HG03159 (cell line): ENCODE measurements at regions not wholly inside any gene's neighbourhood (a gene's known extent, or its start where the extent isn't known, plus 50 kb on each side); places are given as distances from the start of the nearest gene placed in this dataset.

ENCODE experiments used
- ATAC-seq: cut with Tn5 transposase; IDR thresholded peaks from one replicate; pipeline ENCODE4 v1.9.1; 2021; ENCODE audit warnings: mild to moderate bottlenecking, moderate library complexity; ENCODE audit not compliant: unreplicated experiment

- ATAC-seq = no peak
These were observed 97.7 kb upstream of the MEOX2 start for GRCh38 chr7:15783987-15784693.

DNA sequence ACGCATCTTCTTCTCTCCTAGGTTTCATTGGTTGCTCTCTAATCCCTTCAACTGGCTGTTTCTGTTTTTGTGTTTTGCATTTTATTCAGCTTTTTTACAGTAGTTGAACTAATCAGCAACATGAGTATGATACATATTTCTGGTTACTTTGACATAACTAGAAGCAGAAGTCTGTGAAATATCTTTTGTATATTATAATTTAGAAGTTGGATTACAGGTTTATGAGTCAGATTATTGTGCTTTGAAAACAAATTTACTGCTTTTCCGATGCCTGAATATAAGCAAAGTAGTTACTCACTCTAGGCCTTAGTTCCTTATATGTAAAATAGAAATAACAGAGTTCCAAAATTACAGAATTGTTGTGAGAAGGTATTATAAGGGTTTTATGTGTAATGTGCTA is 96.2 kb upstream of the MEOX2 start:
- ATAC-seq = no peak

DNA sequence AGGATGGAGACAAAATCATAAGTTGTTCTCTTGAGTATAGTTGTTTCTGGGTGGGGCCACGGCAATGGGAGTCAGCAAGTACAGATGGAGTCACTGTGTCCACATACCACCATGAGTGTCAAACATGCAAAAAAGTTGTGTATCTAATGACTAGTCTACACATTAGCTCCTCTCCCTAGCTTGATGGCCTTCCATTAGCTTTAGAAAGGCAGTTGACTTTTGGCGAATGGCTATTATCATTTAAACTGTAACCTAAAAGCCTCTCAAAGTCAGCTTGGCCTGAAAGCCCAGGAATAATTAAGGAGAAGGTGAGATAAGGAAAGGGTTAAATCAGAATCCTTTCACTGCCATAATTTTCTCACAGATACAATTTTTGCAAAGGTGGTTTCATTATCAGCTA is 95.5 kb upstream of the MEOX2 start:
- no peak for ATAC-seq

DNA sequence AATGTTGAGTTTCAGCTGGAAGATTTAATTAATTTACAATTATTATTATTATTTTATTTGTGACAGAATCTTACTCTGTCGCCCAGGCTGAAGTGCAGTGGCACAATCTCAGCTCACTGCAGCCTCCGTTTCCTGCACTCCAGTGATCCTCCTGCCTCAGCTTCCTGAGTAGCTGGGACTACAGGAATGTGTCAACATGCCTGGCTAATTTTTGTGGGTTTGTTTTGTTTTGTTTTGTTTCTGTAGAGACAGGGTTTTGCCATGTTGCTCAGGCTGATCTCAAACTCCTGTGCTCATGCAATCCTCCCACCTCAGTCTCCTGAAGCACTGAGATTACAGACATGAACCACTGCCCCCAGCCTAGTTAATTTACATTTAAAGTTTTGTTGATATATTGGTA is 93.8 kb upstream of the MEOX2 start:
- no peak for ATAC-seq

- no peak for ATAC-seq
These were observed 91.7 kb upstream of the MEOX2 start for GRCh38 chr7:15778191-15778590.

GRCh38 chr7:15765753-15766152 is 79.3 kb upstream of the MEOX2 start:
- no peak for ATAC-seq

DNA sequence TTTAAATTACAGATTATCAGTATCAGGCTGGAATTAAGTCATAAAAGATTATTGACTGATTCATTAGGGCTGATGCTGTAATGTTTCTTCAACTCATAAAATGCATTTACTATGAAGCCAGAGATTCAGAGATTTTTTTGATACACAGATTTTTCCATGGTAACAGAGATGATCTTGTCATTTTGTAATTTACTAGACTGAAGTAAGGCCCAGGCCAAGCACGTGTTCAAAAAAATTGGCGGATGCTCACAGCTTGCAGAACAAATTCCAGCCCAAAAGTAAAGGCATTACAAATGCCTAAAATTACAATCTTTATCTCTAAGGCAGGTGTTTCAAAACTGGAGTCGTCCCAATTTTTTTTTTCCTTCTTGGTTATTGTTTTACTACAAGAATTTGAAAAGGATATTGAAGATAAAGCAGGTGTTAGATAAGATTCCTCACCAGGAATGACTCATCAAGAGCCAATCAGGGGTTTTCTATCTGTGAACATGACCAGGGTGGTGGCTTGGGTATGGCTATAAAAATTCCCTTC is 78.4 kb upstream of the MEOX2 start:
- no peak for ATAC-seq

GRCh38 chr7:15764010-15764409 is 77.5 kb upstream of the MEOX2 start:
- no peak for ATAC-seq

DNA sequence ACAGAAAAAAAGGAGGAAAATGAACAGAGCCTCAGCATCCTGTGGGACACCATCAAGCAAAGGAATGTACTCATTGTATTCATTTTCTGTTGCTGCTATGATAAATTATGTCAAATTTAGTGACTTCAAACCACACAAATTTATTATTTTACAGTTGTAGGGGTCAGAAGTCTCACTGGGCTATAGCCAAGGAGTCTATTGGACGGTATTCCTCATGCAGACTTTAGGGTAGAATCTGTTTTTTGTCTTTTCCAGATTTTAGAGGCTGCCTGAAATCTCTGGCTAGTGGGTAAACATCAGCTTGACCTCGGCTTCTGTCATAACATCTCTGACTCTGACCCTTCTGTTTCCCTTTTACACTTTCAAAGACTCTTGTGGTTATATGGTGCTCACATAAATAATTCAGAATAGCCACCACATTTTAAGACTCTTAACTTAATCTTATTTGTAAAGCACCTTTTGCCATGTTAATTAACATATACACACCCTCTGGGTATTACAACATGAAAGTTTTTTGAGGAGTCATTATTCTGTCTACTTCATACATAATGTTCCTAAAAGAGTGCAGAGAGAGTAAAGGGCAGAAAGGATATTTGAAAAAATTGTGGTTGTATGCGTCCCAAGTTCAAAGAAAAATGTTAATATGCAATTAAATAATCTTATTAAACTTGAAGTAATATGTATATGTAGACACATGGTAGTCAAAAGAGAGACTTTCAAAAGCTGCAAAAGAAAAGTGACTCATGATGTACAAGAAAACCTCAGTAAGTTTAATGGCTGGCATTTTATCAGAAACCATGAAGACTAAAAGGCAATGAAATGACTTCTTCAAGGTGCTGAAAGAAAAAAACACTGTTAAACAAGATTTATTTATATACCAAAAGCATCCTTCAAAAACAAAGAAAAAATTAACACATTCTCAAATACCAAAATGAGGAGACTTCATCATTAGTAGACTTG is 70.8 kb upstream of the MEOX2 start:
- ATAC-seq = no peak

GRCh38 chr7:15755061-15755460 is 68.6 kb upstream of the MEOX2 start:
- ATAC-seq = no peak

DNA sequence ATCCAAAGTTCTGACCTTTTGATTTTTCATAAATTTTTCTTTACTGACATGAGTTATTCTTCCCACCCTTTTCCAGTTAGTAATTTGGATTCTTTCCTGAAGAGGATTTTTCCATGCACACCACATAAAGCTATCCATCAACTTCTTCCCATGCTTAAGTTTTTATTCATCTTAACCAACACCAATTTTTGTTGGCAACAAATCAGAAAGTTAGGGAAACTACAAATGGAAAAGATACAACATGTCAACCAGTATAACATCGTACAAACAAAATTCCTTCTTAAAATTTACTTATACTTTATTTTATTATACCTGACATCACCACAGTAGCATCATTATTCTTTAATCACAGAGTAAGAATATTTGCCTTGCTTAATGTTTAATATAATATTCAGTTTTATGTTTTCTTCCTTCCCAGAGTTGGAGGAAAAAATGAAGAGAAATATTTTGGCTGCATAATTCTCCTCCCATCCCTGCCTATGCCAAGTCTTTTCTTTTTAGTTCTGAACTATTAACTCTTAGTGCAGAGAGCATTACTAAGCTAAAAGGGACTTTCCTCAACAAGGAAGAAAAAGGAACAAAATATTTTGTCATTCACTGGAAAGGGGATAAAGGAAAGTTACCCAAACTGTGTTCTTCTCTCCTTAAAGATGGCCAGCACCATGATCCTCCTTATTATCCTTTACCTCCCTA is 67.5 kb upstream of the MEOX2 start:
- ATAC-seq = no peak

DNA sequence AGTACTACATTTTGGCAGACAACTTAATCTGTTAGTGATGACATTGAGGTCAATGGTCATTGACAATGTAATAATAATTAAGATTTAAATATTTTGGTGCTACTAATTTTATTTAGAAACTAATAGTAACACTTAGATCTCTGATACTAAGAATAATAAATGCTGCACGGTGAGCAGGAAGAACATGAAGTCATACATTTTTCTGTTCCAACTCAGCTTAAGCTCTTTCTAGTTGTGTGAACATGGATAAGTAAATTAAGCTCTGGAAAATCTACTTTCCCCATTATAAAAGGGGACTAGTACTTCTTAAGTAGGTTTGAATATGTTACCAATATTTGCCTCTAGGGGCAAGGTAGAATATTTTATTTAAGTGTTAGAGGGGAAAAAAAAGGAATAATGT is 65.9 kb upstream of the MEOX2 start:
- no peak for ATAC-seq

DNA sequence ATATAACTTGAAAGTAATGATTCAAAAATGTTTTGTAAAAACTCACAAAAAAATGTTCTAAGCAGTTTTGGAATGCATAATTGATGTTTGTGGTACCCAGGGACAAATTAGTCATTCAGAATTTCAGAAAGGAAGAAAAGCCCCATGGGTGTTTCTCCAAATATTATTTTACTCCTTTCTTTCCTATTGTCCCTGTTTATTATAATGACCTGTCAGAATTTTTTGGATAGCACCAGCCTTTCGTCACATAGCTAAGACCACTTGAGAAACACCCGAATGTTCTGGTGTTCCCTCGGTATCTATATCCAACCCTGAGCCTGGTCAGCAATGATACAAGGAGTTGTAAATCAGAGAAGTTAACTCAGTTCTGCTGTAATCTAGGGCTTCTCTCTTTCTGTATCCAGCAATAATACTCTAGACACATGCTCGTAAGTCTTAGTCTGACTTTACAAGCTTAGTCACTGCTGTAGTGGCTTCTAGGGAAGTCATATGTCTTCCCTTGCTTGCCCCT is 64.8 kb upstream of the MEOX2 start:
- no peak for ATAC-seq

- no peak for ATAC-seq
These were observed 64.2 kb upstream of the MEOX2 start for GRCh38 chr7:15750727-15751126.

DNA sequence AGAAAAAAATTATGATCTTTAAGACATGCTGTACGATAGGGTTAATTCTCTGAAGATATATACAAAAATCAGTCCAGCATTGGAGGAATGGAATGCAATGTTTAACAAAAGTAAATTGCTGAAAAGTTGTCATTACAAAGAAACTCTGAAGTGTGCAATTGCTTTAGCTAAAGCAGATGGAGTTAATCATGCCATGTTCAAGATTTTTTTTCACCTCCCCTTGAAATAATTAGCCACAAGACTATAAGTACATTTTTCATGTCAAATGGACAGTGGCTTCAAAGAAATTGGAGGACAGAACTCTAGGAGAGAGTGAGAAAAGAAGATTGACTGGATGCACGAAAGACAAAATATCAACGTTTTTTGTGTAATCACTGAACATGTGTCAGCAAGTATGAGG is 63.1 kb upstream of the MEOX2 start:
- ATAC-seq = no peak

DNA sequence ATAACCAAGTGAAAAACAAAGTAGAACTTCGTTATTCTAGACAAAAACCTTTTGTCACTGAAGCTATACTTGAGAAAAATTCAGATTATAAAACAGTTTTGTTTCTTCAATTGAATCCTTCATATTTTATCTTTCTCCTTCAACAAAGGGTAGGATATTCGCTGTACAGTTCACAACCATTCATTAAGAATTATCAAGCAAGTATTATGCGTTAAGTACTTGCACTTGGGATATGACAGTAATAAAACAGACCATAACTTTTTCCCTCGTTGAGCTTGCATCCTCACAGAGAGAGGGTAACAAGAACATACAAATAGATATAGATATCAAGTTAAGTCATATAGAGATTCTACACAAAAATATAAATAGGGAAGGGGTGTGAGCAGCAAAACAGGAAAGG is 61.2 kb upstream of the MEOX2 start:
- ATAC-seq = no peak

DNA sequence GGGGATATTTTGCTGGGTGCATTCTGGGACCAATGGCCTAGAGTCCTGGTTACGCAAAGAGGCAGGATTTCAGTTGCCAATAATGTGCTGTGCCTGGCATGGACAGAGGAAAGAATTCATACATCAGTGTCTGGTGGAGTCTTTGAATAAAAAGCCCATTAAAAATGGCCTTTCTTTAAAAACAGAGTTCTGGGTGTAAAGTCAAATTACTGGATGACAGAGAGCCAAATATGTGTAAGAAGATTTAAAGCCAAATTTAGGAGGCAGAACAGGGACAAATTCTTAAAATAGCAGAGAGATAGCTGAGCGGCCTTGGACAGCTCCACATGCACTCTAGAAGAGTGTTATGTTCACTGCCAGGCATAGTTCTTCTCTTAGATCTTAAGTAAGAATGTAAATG is 60.8 kb upstream of the MEOX2 start:
- ATAC-seq = no peak

DNA sequence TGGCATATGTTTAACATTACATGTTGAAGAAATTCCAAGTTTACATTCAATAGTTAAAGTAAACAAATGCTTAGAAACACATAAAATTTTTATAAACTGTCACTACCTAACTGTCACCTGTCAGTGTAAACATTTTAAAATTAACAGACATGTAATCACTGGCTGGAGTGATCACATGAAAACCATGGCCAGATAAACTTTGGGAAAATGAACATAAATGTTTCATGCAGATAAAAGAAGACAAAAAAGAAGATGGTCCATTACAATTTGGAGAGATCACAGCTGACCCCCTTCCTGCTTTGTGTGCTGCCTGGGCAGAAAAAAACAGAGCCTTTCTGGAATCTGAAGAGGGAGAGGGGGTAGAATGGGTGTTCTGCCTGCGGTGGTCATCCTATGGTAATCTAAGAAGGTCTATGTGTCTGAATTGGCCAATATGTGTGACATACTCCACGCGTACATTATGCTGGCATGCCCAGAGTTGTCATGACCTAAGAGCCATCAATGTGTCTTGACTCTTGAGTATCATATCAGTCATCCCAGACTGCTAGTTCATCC is 57.5 kb upstream of the MEOX2 start:
- no peak for ATAC-seq

GRCh38 chr7:15737601-15738000 is 51.1 kb upstream of the MEOX2 start:
- no peak for ATAC-seq
